ENCODE measurements at regions not wholly inside any gene's neighbourhood (a gene's known extent, or its start where the extent isn't known, plus 50 kb on each side); places are given as distances from the start of the nearest gene placed in this dataset.
A peak's percentile ranks its signal among the peaks of the same experiment; 100 is the strongest.

DNA sequence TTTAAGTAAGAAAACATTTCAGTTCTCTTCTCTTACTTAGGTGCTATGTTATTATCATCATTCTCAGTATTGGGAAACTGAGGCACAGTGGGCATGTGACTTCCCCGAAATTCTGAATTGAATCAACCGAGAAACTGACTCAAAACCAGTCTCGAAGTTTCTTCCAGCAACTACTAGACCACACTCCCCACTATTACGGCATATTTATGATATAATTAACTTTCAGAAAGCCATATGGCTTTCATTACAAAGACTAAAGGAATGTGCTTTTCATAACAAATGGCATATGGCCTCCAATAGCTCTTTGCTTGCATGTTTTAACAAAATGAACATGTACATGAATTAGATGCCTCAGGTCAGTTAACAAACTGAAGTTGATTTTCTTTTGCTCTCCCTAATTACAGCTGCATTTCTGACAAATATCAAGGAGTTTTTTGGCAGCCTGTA is 182.9 kb upstream of the SLC38A2 start:
- Histone ChIP-seq H3K27ac (ENCODE audit: insufficient read depth, low read length) (peak overlapping the region; percentile 71), H4K8ac (ENCODE audit: low read depth in 2 of 2, low read length in 2 of 2) (peak overlapping the region; percentile 79 to 84), H2AK5ac (ENCODE audit: low read depth, low read length) (peak overlapping the region; percentile 6; the same call in 1 of the 2 replicates), H2BK5ac (ENCODE audit: low read depth, low read length, poor library complexity, severe bottlenecking) (peak overlapping the region; percentile 100), H3K4me2 (ENCODE audit: low read depth, low read length) (peak overlapping the region; percentile 90), H3K9me1 (ENCODE audit: insufficient read depth, low read length) (peaks cover 3% of the 10 kb centered on the region; the same call in 1 of the 2 replicates), H3K4me3 (ENCODE audit: insufficient read depth, low read depth, low read length) (peak overlapping the region; percentile 10; the same call in 1 of the 2 replicates), H3K36me3 (ENCODE audit: control insufficient read depth, insufficient read depth, low read length) (no peaks in the 10 kb centered on the region), H4K20me1 (ENCODE audit: insufficient read depth, low read length) (no peaks in the 10 kb centered on the region), H2BK15ac (ENCODE audit: low read depth, low read length) (peak overlapping the region; percentile 100; the same call in 2 of the 3 replicates), H2AK9ac (replicated peaks; ENCODE audit: low read depth, low read length, poor library complexity) (no peak overlapping the region), H3K79me1 (ENCODE audit: low read depth in 1 of 2, low read length in 2 of 2) (peaks cover 10 to 28% of the 10 kb centered on the region in 2 experiments), H3K27me3 (ENCODE audit: control insufficient read depth, insufficient read depth, low read length) (no peaks in the 10 kb centered on the region), H4K5ac (ENCODE audit: low read depth, low read length) (peak overlapping the region; percentile 85; the same call in 1 of the 2 replicates), H4K91ac (ENCODE audit: insufficient read depth, low read depth, low read length) (peak overlapping the region; percentile 80), H3K23ac (ENCODE audit: low read depth, low read length) (peak overlapping the region; percentile 84; the same call in 1 of the 2 replicates), H3K4ac (ENCODE audit: low read depth, low read length) (peak overlapping the region; percentile 89), H3K14ac (replicated peaks; ENCODE audit: low read depth, low read length) (peak overlapping the region; percentile 90), H2AFZ (replicated peaks; ENCODE audit: low read length, poor library complexity) (no peak overlapping the region), H3K9ac (ENCODE audit: low read depth, low read length) (peak overlapping the region; percentile 25; the same call in 1 of the 2 replicates), H2BK20ac (ENCODE audit: low read depth, low read length) (peak overlapping the region; percentile 91), H3K4me1 (ENCODE audit: control insufficient read depth, insufficient read depth, low read length) (peaks cover 15% of the 10 kb centered on the region), H3K18ac (ENCODE audit: low read depth, low read length) (peak overlapping the region; percentile 97), H3K56ac (ENCODE audit: extremely low read depth, insufficient read depth, low read length) (peak overlapping the region; percentile 96), H3K9me3 (ENCODE audit: control insufficient read depth, insufficient read depth, low read length) (no peaks in the 10 kb centered on the region), H2BK120ac (ENCODE audit: low read depth, low read length) (peak overlapping the region; percentile 99)
- BruUV-seq (replicated peaks), result TSS peak; percentile 85
- TF ChIP-seq, protein P1, sequence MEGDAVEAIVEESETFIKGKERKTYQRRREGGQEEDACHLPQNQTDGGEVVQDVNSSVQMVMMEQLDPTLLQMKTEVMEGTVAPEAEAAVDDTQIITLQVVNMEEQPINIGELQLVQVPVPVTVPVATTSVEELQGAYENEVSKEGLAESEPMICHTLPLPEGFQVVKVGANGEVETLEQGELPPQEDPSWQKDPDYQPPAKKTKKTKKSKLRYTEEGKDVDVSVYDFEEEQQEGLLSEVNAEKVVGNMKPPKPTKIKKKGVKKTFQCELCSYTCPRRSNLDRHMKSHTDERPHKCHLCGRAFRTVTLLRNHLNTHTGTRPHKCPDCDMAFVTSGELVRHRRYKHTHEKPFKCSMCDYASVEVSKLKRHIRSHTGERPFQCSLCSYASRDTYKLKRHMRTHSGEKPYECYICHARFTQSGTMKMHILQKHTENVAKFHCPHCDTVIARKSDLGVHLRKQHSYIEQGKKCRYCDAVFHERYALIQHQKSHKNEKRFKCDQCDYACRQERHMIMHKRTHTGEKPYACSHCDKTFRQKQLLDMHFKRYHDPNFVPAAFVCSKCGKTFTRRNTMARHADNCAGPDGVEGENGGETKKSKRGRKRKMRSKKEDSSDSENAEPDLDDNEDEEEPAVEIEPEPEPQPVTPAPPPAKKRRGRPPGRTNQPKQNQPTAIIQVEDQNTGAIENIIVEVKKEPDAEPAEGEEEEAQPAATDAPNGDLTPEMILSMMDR (conservative IDR thresholded peaks at IDR 0.05; ENCODE audit: low read depth, low read length), result no peak
- TF ChIP-seq POLR2A (IDR thresholded peaks at IDR 0.05; ENCODE audit: low read depth, low read length), result peak; percentile 15; the same call in 1 of the 2 replicates
- peak; percentile 57 for TF ChIP-seq CEBPB (IDR thresholded peaks at IDR 0.05; ENCODE audit: low read depth, low read length)
- TF ChIP-seq, protein P2, sequence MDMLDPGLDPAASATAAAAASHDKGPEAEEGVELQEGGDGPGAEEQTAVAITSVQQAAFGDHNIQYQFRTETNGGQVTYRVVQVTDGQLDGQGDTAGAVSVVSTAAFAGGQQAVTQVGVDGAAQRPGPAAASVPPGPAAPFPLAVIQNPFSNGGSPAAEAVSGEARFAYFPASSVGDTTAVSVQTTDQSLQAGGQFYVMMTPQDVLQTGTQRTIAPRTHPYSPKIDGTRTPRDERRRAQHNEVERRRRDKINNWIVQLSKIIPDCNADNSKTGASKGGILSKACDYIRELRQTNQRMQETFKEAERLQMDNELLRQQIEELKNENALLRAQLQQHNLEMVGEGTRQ (IDR thresholded peaks at IDR 0.05; ENCODE audit: low read depth, low read length), result peak; percentile 67
- no peak for TF ChIP-seq MXI1 (IDR thresholded peaks at IDR 0.05; ENCODE audit: borderline replicate concordance, low read depth, low read length)
- peak; percentile 9; the same call in 1 of the 2 replicates for TF ChIP-seq MAFK (IDR thresholded peaks at IDR 0.05; ENCODE audit: low read depth, low read length)
- TF ChIP-seq FOS (IDR thresholded peaks at IDR 0.05; ENCODE audit: low read depth, low read length), result peak; percentile 40; the same call in 1 of the 2 replicates
- POLR2A ChIA-PET (ENCODE audit: unreplicated experiment), result interaction anchor here (0.6 to 1.3 kb wide), 8 partner anchors 24 to 199 kb away, joined by 3 to 5 read pairs (median 4); no protein-coding TSS in a partner anchor
- intact Hi-C loops (cut with micrococcal nuclease) (loop anchor here (1.0 to 5.0 kb wide), 4 partner anchors 83 to 466 kb away; partner anchors contain the start of gene SLC38A1), dilution Hi-C loops (cut with HindIII; ENCODE audit: low sequenced_read_pairs, unreplicated experiment) (no loop called here), in situ Hi-C loops (cut with MboI; ENCODE audit: low sequenced_read_pairs) (loop anchor here (10.0 kb wide), 1 partner anchor 181 kb away; the partner anchor contains the start of gene SLC38A2)
- WGBS, 2 experiments (ENCODE audit: extremely low coverage in 2 of 2, insufficient read length in 1 of 2), result 10% methylated on average over 3 of the region's 4 CpGs; no CpG with 5 or more reads in 1 of the 2 experiments
- ATAC-seq (ENCODE audit: low read depth) (peak; percentile 41), DNase-seq (peak; percentile 94)
- CTCF ChIA-PET, result interaction anchor here (1.0 to 1.7 kb wide), 4 partner anchors 32 to 292 kb away, joined by 3 to 6 read pairs (median 3); no protein-coding TSS in a partner anchor

Measured in IMR-90 (cell line).